ENCODE measurements at regions not wholly inside any gene's neighbourhood (a gene's known extent, or its start where the extent isn't known, plus 50 kb on each side); places are given as distances from the start of the nearest gene placed in this dataset.

DNA sequence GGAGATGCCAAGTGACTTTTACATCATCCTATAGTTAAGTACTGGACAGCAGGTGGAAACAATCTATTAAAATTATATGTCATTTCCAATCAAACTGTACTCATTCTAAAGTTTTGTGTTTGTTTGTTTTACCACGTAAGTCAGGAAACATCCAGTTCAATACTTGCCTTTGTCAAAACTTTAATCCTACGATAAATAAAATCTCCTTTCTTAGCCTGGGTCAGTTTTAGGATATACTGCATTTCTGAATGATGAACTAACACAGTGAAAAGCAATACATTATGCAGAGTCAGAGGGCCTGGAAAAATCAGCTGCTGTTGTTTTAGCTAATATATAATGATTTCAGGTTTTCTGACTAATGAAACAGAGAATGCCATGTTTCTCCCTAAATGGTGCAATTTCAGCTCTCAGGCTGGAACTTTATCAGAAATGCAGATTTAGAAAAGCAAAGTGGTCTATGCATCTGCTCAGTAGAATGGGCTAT lies 756.4 kb downstream of the CDH11 start:
- Histone ChIP-seq H3K9me3 (replicated peaks in 1 of 2; ENCODE audit: control insufficient read depth in 2 of 2, insufficient read depth in 1 of 2, low read depth in 1 of 2, low read length in 2 of 2) (no peaks in the 10 kb centered on the region), H2BK15ac (ENCODE audit: low read length) (no peak overlapping the region), H2BK120ac (ENCODE audit: low read depth, low read length) (no peak overlapping the region), H3K23ac (ENCODE audit: low read depth, low read length, poor library complexity) (no peak overlapping the region), H3K4me1 (ENCODE audit: control insufficient read depth in 2 of 2, insufficient read depth in 1 of 2, low read depth in 1 of 2, low read length in 2 of 2) (no peaks in the 10 kb centered on the region), H2BK12ac (ENCODE audit: low read length) (no peak overlapping the region), H3K18ac (ENCODE audit: low read length) (no peak overlapping the region), H3K4me2 (ENCODE audit: insufficient read depth, low read length, poor library complexity, severe bottlenecking) (no peak overlapping the region), H3K27ac (replicated peaks; ENCODE audit: low read length) (no peak overlapping the region), H4K91ac (ENCODE audit: low read depth, low read length, poor library complexity) (no peak overlapping the region), H3K79me1 (ENCODE audit: low read depth, low read length) (no peaks in the 10 kb centered on the region), H3K27me3 (ENCODE audit: control insufficient read depth in 3 of 3, insufficient read depth in 3 of 3, low read depth in 1 of 3, low read length in 3 of 3) (no peaks in the 10 kb centered on the region), H3K14ac (ENCODE audit: low read length) (no peak overlapping the region), H3K4ac (ENCODE audit: low read length) (no peak overlapping the region), H3K36me3 (replicated peaks in 1 of 2; ENCODE audit: control insufficient read depth in 2 of 2, insufficient read depth in 2 of 2, low read length in 2 of 2) (no peaks in the 10 kb centered on the region), H2AK5ac (ENCODE audit: low read depth, low read length) (no peak overlapping the region), H2BK5ac (ENCODE audit: low read length) (no peak overlapping the region), H3K4me3 (ENCODE audit: low read length in 2 of 2) (no peak overlapping the region), H2AFZ (ENCODE audit: low read length) (no peak overlapping the region), H3K9ac (ENCODE audit: low read depth, low read length, poor library complexity) (no peak overlapping the region), H4K8ac (ENCODE audit: low read depth, low read length) (no peak overlapping the region)
- WGBS, 2 donors (ENCODE audit: extremely low coverage in 2 of 2, insufficient read length in 2 of 2, insufficient replicate concordance in 1 of 2): no CpG with 5 or more reads among the region's 2 CpGs
- DNase-seq (ENCODE audit: low spot score): no peak

DNA sequence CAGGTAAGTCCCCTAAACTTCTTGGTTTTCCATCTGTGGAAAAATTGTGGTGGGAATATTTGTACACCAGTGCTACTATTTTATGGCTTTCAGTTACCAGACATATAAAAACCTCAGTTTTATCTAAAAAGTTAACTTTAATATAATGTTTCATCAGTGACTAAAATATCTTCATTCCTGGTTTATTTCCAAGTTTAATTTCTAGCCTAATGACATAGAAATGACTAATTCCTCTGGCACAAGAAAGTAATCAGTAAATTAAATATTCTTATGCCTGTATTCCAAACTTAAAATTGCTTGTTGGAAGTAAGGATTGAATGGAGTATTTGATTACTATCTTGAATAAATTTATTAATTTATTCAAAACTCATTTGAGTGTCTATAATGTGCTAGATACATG lies 757.0 kb downstream of the CDH11 start:
- Histone ChIP-seq H3K36me3 (replicated peaks in 1 of 2; ENCODE audit: control insufficient read depth in 2 of 2, insufficient read depth in 2 of 2, low read length in 2 of 2) (no peaks in the 10 kb centered on the region), H2BK15ac (ENCODE audit: low read length) (no peak overlapping the region), H3K4ac (ENCODE audit: low read length) (no peak overlapping the region), H3K23ac (ENCODE audit: low read depth, low read length, poor library complexity) (no peak overlapping the region), H3K4me3 (ENCODE audit: low read length in 2 of 2) (no peak overlapping the region), H2BK5ac (ENCODE audit: low read length) (no peak overlapping the region), H3K14ac (ENCODE audit: low read length) (no peak overlapping the region), H3K27me3 (ENCODE audit: control insufficient read depth in 3 of 3, insufficient read depth in 3 of 3, low read depth in 1 of 3, low read length in 3 of 3) (no peaks in the 10 kb centered on the region), H2BK12ac (ENCODE audit: low read length) (no peak overlapping the region), H3K18ac (ENCODE audit: low read length) (no peak overlapping the region), H3K9ac (ENCODE audit: low read depth, low read length, poor library complexity) (no peak overlapping the region), H4K8ac (ENCODE audit: low read depth, low read length) (no peak overlapping the region), H3K79me1 (ENCODE audit: low read depth, low read length) (no peaks in the 10 kb centered on the region), H2BK120ac (ENCODE audit: low read depth, low read length) (no peak overlapping the region), H3K27ac (replicated peaks; ENCODE audit: low read length) (no peak overlapping the region), H3K4me1 (ENCODE audit: control insufficient read depth in 2 of 2, insufficient read depth in 1 of 2, low read depth in 1 of 2, low read length in 2 of 2) (no peaks in the 10 kb centered on the region), H4K91ac (ENCODE audit: low read depth, low read length, poor library complexity) (no peak overlapping the region), H3K4me2 (ENCODE audit: insufficient read depth, low read length, poor library complexity, severe bottlenecking) (no peak overlapping the region), H2AFZ (ENCODE audit: low read length) (no peak overlapping the region), H3K9me3 (replicated peaks in 1 of 2; ENCODE audit: control insufficient read depth in 2 of 2, insufficient read depth in 1 of 2, low read depth in 1 of 2, low read length in 2 of 2) (no peaks in the 10 kb centered on the region), H2AK5ac (ENCODE audit: low read depth, low read length) (no peak overlapping the region)
- DNase-seq (ENCODE audit: low spot score): no peak

DNA sequence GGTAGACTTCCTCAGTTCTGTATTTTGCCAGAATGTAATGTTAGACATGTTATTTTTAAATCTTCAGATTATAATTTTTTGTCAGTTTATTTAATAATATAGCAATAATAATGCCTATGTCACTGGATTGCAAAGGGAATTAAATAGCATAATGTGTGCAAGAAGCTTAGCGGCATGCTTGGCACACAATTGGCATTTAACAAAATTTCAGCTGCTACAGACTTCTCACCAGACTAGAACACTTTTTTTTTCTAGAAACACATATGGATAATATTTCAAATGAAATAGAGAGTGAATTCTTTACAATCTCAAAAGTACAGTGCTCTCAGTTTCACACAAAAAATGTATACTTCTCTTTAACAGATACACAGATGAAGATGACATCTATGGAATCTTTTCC lies 757.4 kb downstream of the CDH11 start:
- Histone ChIP-seq H2BK12ac (ENCODE audit: low read length) (no peak overlapping the region), H3K9ac (ENCODE audit: low read depth, low read length, poor library complexity) (no peak overlapping the region), H2BK15ac (ENCODE audit: low read length) (no peak overlapping the region), H3K4me1 (ENCODE audit: control insufficient read depth in 2 of 2, insufficient read depth in 1 of 2, low read depth in 1 of 2, low read length in 2 of 2) (no peaks in the 10 kb centered on the region), H2AFZ (ENCODE audit: low read length) (no peak overlapping the region), H3K4ac (ENCODE audit: low read length) (no peak overlapping the region), H3K14ac (ENCODE audit: low read length) (no peak overlapping the region), H3K4me3 (ENCODE audit: low read length in 2 of 2) (no peak overlapping the region), H3K36me3 (replicated peaks in 1 of 2; ENCODE audit: control insufficient read depth in 2 of 2, insufficient read depth in 2 of 2, low read length in 2 of 2) (no peaks in the 10 kb centered on the region), H3K27me3 (ENCODE audit: control insufficient read depth in 3 of 3, insufficient read depth in 3 of 3, low read depth in 1 of 3, low read length in 3 of 3) (no peaks in the 10 kb centered on the region), H3K18ac (ENCODE audit: low read length) (no peak overlapping the region), H3K4me2 (ENCODE audit: insufficient read depth, low read length, poor library complexity, severe bottlenecking) (no peak overlapping the region), H3K9me3 (replicated peaks in 1 of 2; ENCODE audit: control insufficient read depth in 2 of 2, insufficient read depth in 1 of 2, low read depth in 1 of 2, low read length in 2 of 2) (no peaks in the 10 kb centered on the region), H4K8ac (ENCODE audit: low read depth, low read length) (no peak overlapping the region), H3K27ac (replicated peaks; ENCODE audit: low read length) (no peak overlapping the region), H3K79me1 (ENCODE audit: low read depth, low read length) (no peaks in the 10 kb centered on the region), H2AK5ac (ENCODE audit: low read depth, low read length) (no peak overlapping the region), H3K23ac (ENCODE audit: low read depth, low read length, poor library complexity) (no peak overlapping the region), H2BK5ac (ENCODE audit: low read length) (no peak overlapping the region), H2BK120ac (ENCODE audit: low read depth, low read length) (no peak overlapping the region), H4K91ac (ENCODE audit: low read depth, low read length, poor library complexity) (no peak overlapping the region)
- no CpG with 5 or more reads among the region's 1 CpG for WGBS, 2 donors (ENCODE audit: extremely low coverage in 2 of 2, insufficient read length in 2 of 2, insufficient replicate concordance in 1 of 2)
- DNase-seq (ENCODE audit: low spot score): no peak

DNA sequence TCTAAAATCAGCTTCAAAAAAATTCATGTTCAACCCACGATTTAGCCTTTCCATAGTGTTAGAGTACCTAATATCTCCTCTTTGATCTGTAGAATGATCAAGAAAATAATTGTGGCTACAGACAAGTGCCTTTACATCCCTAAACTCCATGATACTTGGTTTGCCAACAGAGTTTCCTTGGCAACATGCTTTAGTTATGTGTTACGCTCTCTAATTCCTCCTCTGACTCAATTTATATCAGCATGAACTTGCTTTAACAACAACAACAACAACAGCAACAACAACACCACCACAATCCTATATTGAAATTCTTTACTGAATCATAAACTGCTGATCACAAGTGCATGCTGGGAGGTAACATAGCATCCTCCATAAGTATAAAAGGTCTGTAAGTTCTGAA lies 757.8 kb downstream of the CDH11 start:
- Histone ChIP-seq H3K27me3 (ENCODE audit: control insufficient read depth in 3 of 3, insufficient read depth in 3 of 3, low read depth in 1 of 3, low read length in 3 of 3) (no peaks in the 10 kb centered on the region), H2AFZ (ENCODE audit: low read length) (no peak overlapping the region), H3K9ac (ENCODE audit: low read depth, low read length, poor library complexity) (no peak overlapping the region), H3K27ac (replicated peaks; ENCODE audit: low read length) (no peak overlapping the region), H3K4me2 (ENCODE audit: insufficient read depth, low read length, poor library complexity, severe bottlenecking) (no peak overlapping the region), H3K79me1 (ENCODE audit: low read depth, low read length) (no peaks in the 10 kb centered on the region), H2BK12ac (ENCODE audit: low read length) (no peak overlapping the region), H2BK5ac (ENCODE audit: low read length) (no peak overlapping the region), H2AK5ac (ENCODE audit: low read depth, low read length) (no peak overlapping the region), H3K36me3 (replicated peaks in 1 of 2; ENCODE audit: control insufficient read depth in 2 of 2, insufficient read depth in 2 of 2, low read length in 2 of 2) (no peaks in the 10 kb centered on the region), H3K4ac (ENCODE audit: low read length) (no peak overlapping the region), H2BK120ac (ENCODE audit: low read depth, low read length) (no peak overlapping the region), H3K14ac (ENCODE audit: low read length) (no peak overlapping the region), H3K18ac (ENCODE audit: low read length) (no peak overlapping the region), H4K91ac (ENCODE audit: low read depth, low read length, poor library complexity) (no peak overlapping the region), H3K23ac (ENCODE audit: low read depth, low read length, poor library complexity) (no peak overlapping the region), H3K9me3 (replicated peaks in 1 of 2; ENCODE audit: control insufficient read depth in 2 of 2, insufficient read depth in 1 of 2, low read depth in 1 of 2, low read length in 2 of 2) (no peaks in the 10 kb centered on the region), H3K4me1 (ENCODE audit: control insufficient read depth in 2 of 2, insufficient read depth in 1 of 2, low read depth in 1 of 2, low read length in 2 of 2) (no peaks in the 10 kb centered on the region), H4K8ac (ENCODE audit: low read depth, low read length) (no peak overlapping the region), H3K4me3 (ENCODE audit: low read length in 2 of 2) (no peak overlapping the region), H2BK15ac (ENCODE audit: low read length) (no peak overlapping the region)
- DNase-seq (ENCODE audit: low spot score): no peak
- WGBS, 2 donors (ENCODE audit: extremely low coverage in 2 of 2, insufficient read length in 2 of 2, insufficient replicate concordance in 1 of 2): no CpG with 5 or more reads among the region's 2 CpGs
